ENCODE measurements at regions not wholly inside any gene's neighbourhood (a gene's known extent, or its start where the extent isn't known, plus 50 kb on each side); places are given as distances from the start of the nearest gene placed in this dataset.
"Not testable (repeated sequence)": the region's sequence is repeated elsewhere in the genome, so short reads cannot be mapped to it uniquely, and the experiment has no call there.

DNA sequence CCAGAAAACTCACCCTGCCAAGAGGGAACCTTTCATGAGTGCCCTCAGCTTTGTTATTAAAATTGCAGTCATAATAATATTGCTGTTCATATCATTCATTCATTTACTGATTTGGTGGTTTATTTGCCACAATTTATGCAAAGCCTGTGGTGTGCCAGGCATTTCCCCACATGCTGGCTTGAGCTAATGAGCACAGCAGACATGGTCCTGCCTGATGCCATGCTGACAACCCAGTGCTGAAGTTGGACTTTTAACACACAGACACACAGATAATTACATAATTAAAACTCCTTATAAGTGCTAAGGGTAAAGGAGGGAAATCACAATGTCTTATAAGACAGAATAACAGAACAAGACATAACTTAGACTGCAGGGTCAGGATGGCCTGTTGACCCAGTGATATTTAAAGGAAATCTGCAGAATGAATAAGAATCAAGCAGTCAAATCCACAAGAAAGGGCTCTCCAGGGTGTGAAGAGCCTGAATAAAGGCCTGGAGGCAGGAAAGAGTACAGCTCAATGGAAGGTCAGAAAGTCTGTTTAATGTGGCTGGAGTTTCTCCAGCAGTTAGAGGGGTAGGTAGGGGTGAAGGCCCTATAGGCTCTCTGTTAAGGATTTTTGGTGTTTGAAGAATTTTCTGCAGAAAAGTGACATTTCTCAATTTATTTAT, 196.9 kb upstream of the CDH11 start:
- DNase-seq = no peak

DNA sequence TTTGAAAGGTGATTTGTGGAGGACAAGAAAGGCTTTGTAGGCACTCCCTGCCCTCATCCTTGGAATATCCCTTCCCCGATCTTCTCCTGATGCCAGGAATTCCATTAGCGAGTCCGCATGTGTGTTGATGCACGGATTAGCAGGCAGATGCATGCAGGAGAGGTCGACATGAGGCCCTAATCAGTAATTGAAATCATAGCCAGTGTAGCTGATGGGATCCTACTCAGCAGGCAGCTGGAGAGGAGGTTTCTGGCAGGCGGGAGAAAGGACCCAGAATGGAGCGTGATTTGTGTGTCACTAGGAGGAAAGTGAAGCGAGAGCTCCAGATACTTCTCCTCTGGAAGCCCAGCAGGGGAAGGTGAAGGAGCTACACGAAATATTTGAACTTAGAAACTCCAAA, 196.3 kb upstream of the CDH11 start:
- DNase-seq = no peak

GRCh38 chr16:65316808-65317207, 194.9 kb upstream of the CDH11 start:
- no peak for DNase-seq

GRCh38 chr16:65315081-65315780, 193.4 kb upstream of the CDH11 start:
- no peak for DNase-seq

GRCh38 chr16:65314627-65315008, 192.8 kb upstream of the CDH11 start:
- DNase-seq = no peak

- no peak for DNase-seq
Observed at GRCh38 chr16:65313936-65314626, 192.2 kb upstream of the CDH11 start.

DNA sequence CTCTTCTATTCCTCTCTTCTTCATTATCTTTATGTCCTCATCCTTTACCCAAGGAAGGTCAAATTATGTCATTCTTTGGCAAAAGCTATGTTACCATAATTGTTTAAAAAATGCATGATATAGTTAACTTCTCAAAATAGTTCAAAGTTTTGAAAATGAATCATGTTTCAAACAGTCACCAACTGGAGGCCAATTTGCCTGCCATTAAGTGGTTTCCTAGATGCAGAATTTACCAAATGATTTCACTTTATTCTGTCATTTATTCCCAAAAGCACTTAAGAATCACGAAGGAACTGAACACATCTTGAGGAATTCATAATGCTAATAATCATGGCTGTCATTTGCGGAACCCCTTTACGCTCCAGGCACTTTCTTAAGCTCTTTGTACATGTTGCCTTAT, 190.9 kb upstream of the CDH11 start:
- no peak for DNase-seq

DNA sequence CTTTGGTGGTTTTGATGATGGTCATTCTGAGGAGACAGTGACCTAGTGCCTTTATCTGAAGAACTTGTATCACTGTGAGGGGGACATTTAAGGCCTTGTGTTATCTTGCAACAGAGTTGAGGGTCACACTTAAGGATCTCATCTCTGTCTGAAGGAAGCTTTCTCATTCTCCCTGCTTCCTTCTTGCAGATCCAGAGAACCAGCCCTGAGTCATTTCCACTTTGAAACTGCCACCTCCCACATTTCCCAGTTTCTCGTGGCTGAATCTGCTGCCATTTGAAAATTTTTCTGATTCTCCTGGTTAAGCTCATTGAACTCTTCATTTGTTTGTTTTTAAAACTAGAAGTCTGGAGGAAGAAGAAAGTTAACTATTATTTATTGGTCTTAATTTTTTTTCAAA, 190.2 kb upstream of the CDH11 start:
- no peak for DNase-seq

- not testable (repeated sequence) for DNase-seq
Observed at GRCh38 chr16:65310491-65310890, 188.6 kb upstream of the CDH11 start.

DNA sequence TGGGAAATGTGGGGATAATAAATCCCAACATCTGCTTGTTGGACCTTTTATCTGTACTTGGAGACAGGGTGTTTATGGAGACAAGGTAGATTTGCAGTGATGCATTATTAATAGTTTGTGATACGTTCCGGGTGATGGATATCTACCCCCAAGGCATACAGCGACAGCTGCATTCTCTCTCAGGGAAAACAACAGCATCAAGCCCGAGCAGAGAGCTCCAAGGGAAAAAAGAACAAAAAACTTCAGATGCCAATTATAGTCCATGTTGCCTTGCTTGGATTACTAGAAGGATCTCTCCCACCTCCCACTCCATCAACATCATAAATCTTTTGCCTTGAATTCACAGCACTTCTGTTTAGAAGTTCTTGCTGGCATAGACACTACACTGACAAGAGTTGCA, 187.5 kb upstream of the CDH11 start:
- DNase-seq = no peak

DNA sequence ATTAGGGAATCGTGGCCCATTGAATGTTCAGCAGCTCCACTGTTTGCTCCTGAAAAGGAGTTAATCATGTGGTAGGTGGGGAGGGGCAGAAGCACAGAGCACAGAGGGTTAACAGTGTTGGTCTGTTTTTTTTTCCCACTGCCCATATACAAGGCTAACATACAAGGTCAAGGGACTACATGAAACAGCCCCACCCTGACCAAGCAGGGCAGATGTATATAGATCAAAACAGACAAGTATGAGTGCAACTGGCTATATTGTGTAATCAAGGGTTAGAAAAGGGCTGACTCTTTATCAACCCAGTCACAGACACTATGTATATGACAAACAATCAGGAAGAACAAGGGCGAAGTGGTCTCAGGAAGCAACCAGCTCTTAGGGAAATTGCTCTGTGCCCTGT, 186.6 kb upstream of the CDH11 start:
- DNase-seq = no peak

DNA sequence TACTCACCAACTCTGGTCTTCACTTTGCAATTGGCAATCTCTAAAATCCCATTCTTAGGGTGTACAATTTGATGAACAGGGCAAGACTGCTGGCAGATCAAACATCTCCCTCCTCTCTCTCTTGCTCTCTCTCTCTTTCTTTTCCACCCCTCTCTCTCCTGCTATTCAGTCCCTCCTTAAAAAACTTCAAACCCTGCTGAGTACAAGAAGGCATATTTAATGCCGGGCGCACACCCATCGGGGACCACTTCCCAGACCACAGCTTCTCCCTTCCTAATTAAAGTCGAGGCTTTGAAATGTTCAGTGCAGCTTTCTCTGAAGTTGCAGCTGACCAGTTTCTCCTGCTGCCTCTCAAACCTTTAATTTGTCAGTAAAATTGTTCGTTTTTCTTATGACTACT, 185.4 kb upstream of the CDH11 start:
- no peak for DNase-seq

GRCh38 chr16:65306722-65307121, 184.9 kb upstream of the CDH11 start:
- no peak for DNase-seq

DNA sequence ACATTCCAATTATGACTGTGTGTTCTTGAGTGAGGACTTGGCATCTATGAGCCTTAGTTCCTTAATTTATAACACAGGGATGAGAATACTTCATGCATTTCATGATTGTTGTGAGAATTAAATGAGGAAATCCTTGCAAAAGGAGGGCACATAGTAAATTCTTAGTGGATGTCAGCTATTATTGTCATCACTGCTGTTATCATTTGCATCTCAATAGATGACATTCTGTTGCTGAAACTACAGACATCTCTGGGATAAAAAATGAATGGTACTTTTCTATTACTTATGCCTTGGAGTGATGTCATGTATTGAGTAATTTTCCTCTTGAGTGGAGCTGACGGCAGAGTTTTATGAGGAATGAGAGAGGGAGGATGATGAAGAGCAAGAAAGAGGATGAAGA, 184.4 kb upstream of the CDH11 start:
- no peak for DNase-seq

GRCh38 chr16:65305266-65305959, 183.6 kb upstream of the CDH11 start:
- no peak for DNase-seq

GRCh38 chr16:65301029-65301428, 179.2 kb upstream of the CDH11 start:
- DNase-seq = no peak

DNA sequence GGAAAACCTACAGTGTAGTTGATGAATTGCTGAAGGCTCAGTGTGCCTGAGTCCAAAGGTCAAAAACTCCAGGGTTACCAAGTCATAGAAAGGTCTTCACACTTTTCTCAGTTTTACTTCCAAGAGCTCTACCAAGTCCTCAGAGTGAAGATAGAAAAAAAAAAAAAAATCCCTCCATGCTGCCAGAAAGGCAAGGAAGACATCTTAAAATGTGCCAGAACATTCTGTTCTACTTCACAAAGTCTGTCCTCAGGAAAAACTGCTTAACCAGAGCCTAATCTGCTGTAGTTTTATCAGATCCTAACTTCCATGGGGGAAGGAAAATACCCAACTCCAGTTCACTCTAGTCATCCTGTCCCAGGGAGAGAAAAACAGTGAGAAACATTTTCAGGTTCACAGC, 175.6 kb upstream of the CDH11 start:
- no peak for DNase-seq

- DNase-seq = no peak
Observed at GRCh38 chr16:65295527-65295926, 173.7 kb upstream of the CDH11 start.

GRCh38 chr16:65294708-65295107, 172.8 kb upstream of the CDH11 start:
- DNase-seq = no peak

- no peak for DNase-seq
Observed at GRCh38 chr16:65294165-65294564, 172.3 kb upstream of the CDH11 start.

DNA sequence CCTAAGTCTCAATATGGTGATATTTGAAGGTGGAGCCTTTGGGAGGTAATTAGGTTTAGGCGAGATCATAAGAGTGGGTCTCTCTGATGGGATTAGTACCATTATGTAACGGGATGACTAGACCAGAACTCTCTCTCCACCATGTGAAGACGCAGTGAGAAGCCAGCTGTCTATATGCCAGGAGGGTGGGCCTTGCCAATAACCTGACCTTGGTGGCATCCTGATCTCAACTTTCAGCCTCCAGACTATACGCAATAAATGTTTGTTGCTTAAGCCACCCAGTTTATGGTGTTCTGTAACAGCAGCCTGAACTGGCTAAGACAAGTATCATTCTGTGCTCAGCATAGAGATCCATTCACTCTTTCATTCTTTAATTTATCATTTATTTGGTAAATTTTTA, 167.2 kb upstream of the CDH11 start:
- no peak for DNase-seq

- DNase-seq = no peak
Observed at GRCh38 chr16:65287307-65287706, 165.4 kb upstream of the CDH11 start.

GRCh38 chr16:65285128-65286048, 163.5 kb upstream of the CDH11 start:
- DNase-seq = no peak

Measured in stimulated activated CD4-positive, alpha-beta T cell treated with anti-CD3 and anti-CD28 coated beads, Interleukin-4, amount 100 ng/mL, for 4 hours (primary cell).